HepG2 (cell line): ENCODE measurements at regions not wholly inside any gene's neighbourhood (a gene's known extent, or its start where the extent isn't known, plus 50 kb on each side); places are given as distances from the start of the nearest gene placed in this dataset.

ENCODE experiments used
- ATAC-seq: fragments of 200-7000 bp; cut with Tn5 transposase; 3 replicates; pipeline ENCODE4 v1.9.1; 2020; ENCODE audit warnings: mild to moderate bottlenecking, moderate library complexity
- BruUV-seq: library from RNA; stranded (reverse); fragments of 400-500 nt; replicated peaks from 2 replicates; lab custom pipeline; 2021; lab: Mats Ljungman, UMichigan
- CTCF ChIA-PET: fragments of 300-600 bp; formaldehyde crosslinking; extraction: SDS; loops from one replicate; lab custom pipeline; 2021; ENCODE audit warnings: low total read pairs, inconsistent platforms, low intra/inter-chr PET ratio; lab: Yijun Ruan, JAX
- POLR2A ChIA-PET: fragments of 350-600 bp; sonication (Branson Sonifier 250); formaldehyde crosslinking; loops from one replicate; lab custom pipeline; 2020; ENCODE audit warnings: antibody characterized with exemption, inconsistent platforms; lab: Yijun Ruan, JAX
- DNase-seq: peaks from one replicate; pipeline ENCODE4 v3.0.0-alpha.2; 2015; ENCODE audit warnings: low spot score
- FAIRE-seq: peaks from 3 replicates; lab custom pipeline; 2011; peaks lifted over from hg19 to GRCh38; lab: Jason Lieb, UNC
- H2AFZ ChIP-seq: one replicate; pipeline ENCODE4 v1.6.1; 2011; ENCODE audit warnings: low read length, inconsistent platforms
- H3K27ac ChIP-seq: fragments of 300-600 bp; 3 replicates; pipeline ENCODE4 v1.8.0; 2011; ENCODE audit warnings: mixed run types, mild to moderate bottlenecking, mixed read lengths, low read length, inconsistent platforms; ENCODE audit not compliant: insufficient read depth; ENCODE audit errors: extremely low read length
- H3K27me3 ChIP-seq, 2 experiments: fragments of 200-600 bp in 1 of 2; 2 replicates in 1 of 2; 3 replicates in 1 of 2; pipeline versions ENCODE4 v1.6.0 to v1.8.0; 2011; ENCODE audit warnings: low read length in 2 of 2, mild to moderate bottlenecking in 2 of 2, moderate library complexity in 2 of 2, inconsistent platforms in 1 of 2; ENCODE audit not compliant: insufficient read depth in 2 of 2, control insufficient read depth in 1 of 2
- H3K36me3 ChIP-seq, 2 experiments: fragments of 200-600 bp in 1 of 2; replicated peaks in 1 of 2; 2 replicates in 1 of 2; 3 replicates in 1 of 2; pipeline versions ENCODE4 v1.5.1 to v1.8.0; 2011; ENCODE audit warnings: low read length in 2 of 2, inconsistent platforms in 1 of 2; ENCODE audit not compliant: insufficient read depth in 2 of 2, control insufficient read depth in 1 of 2
- H3K4me1 ChIP-seq: 2 replicates; pipeline ENCODE4 v1.5.1; 2012; ENCODE audit warnings: low read length, inconsistent platforms; ENCODE audit not compliant: insufficient read depth
- H3K4me2 ChIP-seq: 2 replicates; pipeline ENCODE4 v1.6.0; 2011; ENCODE audit warnings: low read depth, low read length, inconsistent platforms
- H3K4me3 ChIP-seq, 3 experiments: fragments of 200-600 bp in 1 of 3; sonication (generic), shearing (Covaris generic) in 1 of 3; replicated peaks in 1 of 3; 2 replicates each; pipeline ENCODE4 v1.5.1; 2011 to 2016; ENCODE audit warnings: low read length in 3 of 3, inconsistent platforms in 2 of 3, low read depth in 2 of 3, mild to moderate bottlenecking in 2 of 3, control low read depth in 1 of 3, mixed read lengths in 1 of 3; ENCODE audit not compliant: insufficient read depth in 1 of 3
- H3K79me2 ChIP-seq: one replicate; pipeline ENCODE4 v1.6.1; 2011; ENCODE audit warnings: low read length, inconsistent platforms; ENCODE audit not compliant: insufficient read depth
- H3K9ac ChIP-seq: 2 replicates; pipeline ENCODE4 v1.6.0; 2011; ENCODE audit warnings: mild to moderate bottlenecking, low read depth, low read length, inconsistent platforms; ENCODE audit not compliant: insufficient read depth
- H3K9me3 ChIP-seq: 2 replicates; pipeline ENCODE4 v1.5.1; 2012; ENCODE audit warnings: mild to moderate bottlenecking, low read length
- H4K20me1 ChIP-seq: 2 replicates; pipeline ENCODE4 v1.6.0; 2011; ENCODE audit warnings: inconsistent platforms, mild to moderate bottlenecking, low read length, moderate library complexity; ENCODE audit not compliant: insufficient read depth
- FIP1L1 ChIP-seq: fragments of 200-400 bp; formaldehyde crosslinking; IDR thresholded peaks from 2 replicates; pipeline ENCODE4 v1.6.1; 2018; ENCODE audit warnings: low read depth, mild to moderate bottlenecking, low read length, moderate library complexity, borderline replicate concordance; ENCODE audit not compliant: insufficient read depth
- MLXIP ChIP-seq: sonication (generic); formaldehyde crosslinking; IDR thresholded peaks from 2 replicates; pipeline ENCODE4 v1.9.0; 2021; ENCODE audit warnings: missing genetic modification reagents, borderline replicate concordance
- TFDP1 ChIP-seq: IDR thresholded peaks from 2 replicates; pipeline ENCODE4 v1.6.1; 2016; ENCODE audit warnings: missing compliant biosample characterization, missing genetic modification reagents, borderline replicate concordance
- ZNF430 ChIP-seq: sonication (generic); formaldehyde crosslinking; IDR thresholded peaks from 2 replicates; pipeline ENCODE4 v1.9.0; 2021; ENCODE audit warnings: mild to moderate bottlenecking, missing genetic modification reagents
- ZNF776 ChIP-seq: sonication (generic); formaldehyde crosslinking; IDR thresholded peaks from 2 replicates; pipeline ENCODE4 v1.4.0; 2020; ENCODE audit warnings: mild to moderate bottlenecking, missing genetic modification reagents
- WGBS: methylation state at CpG from one replicate; pipeline ENCODE4 v1.1.6; 2017; ENCODE audit warnings: low lambda C conversion rate; 5-methylcytosine and 5-hydroxymethylcytosine counted together
- in situ Hi-C: cut with HindIII; loops from 2 replicates; pipeline ENCODE4 v1.10.0; 2017; ENCODE audit warnings: low pct_unique_long_range_greater_than_20kb; ENCODE audit not compliant: extremely low pct_ligation_motif_present
- intact Hi-C: fragments of 100-400 bp; cut with micrococcal nuclease; formaldehyde crosslinking; loops from one replicate; pipeline ENCODE4 v1.10.0; 2022; ENCODE audit not compliant: unreplicated experiment

GRCh38 chr9:78767490-78767889, 470.6 kb downstream of the PSAT1 start (continued):
- no peak for TF ChIP-seq MLXIP
- TF ChIP-seq ZNF776 (CRISPR knock-in tag) = no peak
- TF ChIP-seq FIP1L1 = no peak

- TF ChIP-seq ZNF430 = no peak
- TF ChIP-seq TFDP1 (CRISPR knock-in tag) = no peak
- no peak overlapping the region for H3K27ac ChIP-seq
- ChIA-PET CTCF (no interaction called here), POLR2A (no interaction called here)
- FAIRE-seq (no peak), ATAC-seq (no peak), DNase-seq (no peak)
- H2AFZ ChIP-seq = no peak overlapping the region
- intact Hi-C loops = no loop called here
- H3K4me2 ChIP-seq = no peak overlapping the region
- no peaks in the 10 kb centered on the region for H3K79me2 ChIP-seq
- no peak overlapping the region for H3K4me3 ChIP-seq
- H4K20me1 ChIP-seq = no peaks in the 10 kb centered on the region
- H3K4me1 ChIP-seq = no peaks in the 10 kb centered on the region
- no peaks in the 10 kb centered on the region for H3K9me3 ChIP-seq
- H3K27me3 ChIP-seq = no peaks in the 10 kb centered on the region
- no TSS peak for BruUV-seq
- no peak overlapping the region for H3K9ac ChIP-seq
- 0% methylated on average over 2 of the region's 2 CpGs for WGBS
- no peaks in the 10 kb centered on the region for H3K36me3 ChIP-seq
- in situ Hi-C loops = no loop called here
Observed at GRCh38 chr9:78769690-78770089, 472.8 kb downstream of the PSAT1 start.
